Transverse colon (tissue), 4 donors: ENCODE measurements at regions not wholly inside any gene's neighbourhood (a gene's known extent, or its start where the extent isn't known, plus 50 kb on each side); places are given as distances from the start of the nearest gene placed in this dataset.
"Not testable (repeated sequence)": the region's sequence is repeated elsewhere in the genome, so short reads cannot be mapped to it uniquely, and the experiment has no call there.

Experiments
- DNase-seq: peaks from one replicate; pipeline ENCODE4 v3.0.0-alpha.2; 2019
- H3K27ac ChIP-seq, 4 donors: fragments of 200-600 bp; sonication (generic); 2 replicates each; pipeline ENCODE4 v1.5.1; 2016 to 2018; ENCODE audit warnings: inconsistent platforms in 4 of 4
- H3K27me3 ChIP-seq: fragments of 200-600 bp; sonication (generic); 2 replicates; pipeline ENCODE4 v1.5.1; 2017; ENCODE audit warnings: inconsistent platforms
- H3K36me3 ChIP-seq, 4 donors: fragments of 200-600 bp; sonication (generic); 2 replicates each; pipeline ENCODE4 v1.5.1; 2017 to 2019; ENCODE audit warnings: inconsistent platforms in 4 of 4
- H3K4me1 ChIP-seq, 4 donors: fragments of 200-600 bp; sonication (generic); 2 replicates each; pipeline ENCODE4 v1.5.1; 2017 to 2020; ENCODE audit warnings: inconsistent platforms in 4 of 4
- H3K4me3 ChIP-seq, 4 donors: fragments of 200-600 bp; sonication (generic); 1 replicate in 1 of 4; 2 replicates in 3 of 4; pipeline versions ENCODE4 v1.5.1 to v1.6.1; 2017 to 2019; ENCODE audit warnings: inconsistent platforms in 4 of 4
- H3K9me3 ChIP-seq, 2 donors: fragments of 200-600 bp; sonication (generic); 2 replicates each; pipeline ENCODE4 v1.5.1; 2017 to 2019; ENCODE audit warnings: inconsistent platforms in 2 of 2
- CTCF ChIP-seq, 5 experiments: fragments of 200-600 bp in 3 of 5; fragments of 450-650 bp in 2 of 5; sonication (generic) in 3 of 5; IDR thresholded peaks; 1 replicate in 2 of 5; 2 replicates in 3 of 5; pipeline ENCODE4 v1.5.1; 2016 to 2017; ENCODE audit warnings: antibody characterized with exemption in 5 of 5, inconsistent platforms in 3 of 5, mild to moderate bottlenecking in 2 of 5, moderate library complexity in 1 of 5
- EP300 ChIP-seq: sonication (generic); formaldehyde crosslinking; IDR thresholded peaks from one replicate; pipeline ENCODE4 v1.6.1; 2017; ENCODE audit warnings: antibody characterized with exemption, low read depth
- POLR2A ChIP-seq: fragments of 450-650 bp; IDR thresholded peaks from one replicate; pipeline ENCODE4 v1.6.1; 2016; ENCODE audit warnings: antibody characterized with exemption, mild to moderate bottlenecking, moderate library complexity
- POLR2AphosphoS5 ChIP-seq, 3 donors: sonication (generic); formaldehyde crosslinking; IDR thresholded peaks; one replicate each; pipeline ENCODE4 v1.6.1; 2016; ENCODE audit warnings: antibody characterized with exemption in 3 of 3
- WGBS, 2 donors: methylation state at CpG; one replicate each; pipeline ENCODE4 v1.1.5; 2018; ENCODE audit warnings: low coverage in 1 of 2; 5-methylcytosine and 5-hydroxymethylcytosine counted together
- in situ Hi-C, 4 donors: fragments of 200-750 bp; cut with MboI; loops; one replicate each; pipeline versions ENCODE4 v1.15.0 to v1.15.1; 2017; ENCODE audit warnings: low sequenced_read_pairs in 3 of 4, low pct_ligation_motif_present in 1 of 4, low pct_unique_long_range_greater_than_20kb in 1 of 4
- intact Hi-C: fragments of 100-400 bp; cut with DNase I; formaldehyde crosslinking; loops from one replicate; pipeline ENCODE4 v1.15.1; 2023; ENCODE audit warnings: low total_unique reads

GRCh38 chr5:113713051-113713450 is 199.6 kb downstream of the YTHDC2 start:
- Histone ChIP-seq H3K36me3 (no peaks in the 10 kb centered on the region), H3K4me1 (no peaks in the 10 kb centered on the region), H3K27ac (no peak overlapping the region), H3K4me3 (no peak overlapping the region), H3K27me3 (no peaks in the 10 kb centered on the region), H3K9me3 (peaks cover 0 to 6% of the 10 kb centered on the region in 2 donors)
- 67% methylated on average over 1 of the region's 1 CpG for WGBS, 2 donors
- in situ Hi-C loops: no loop called here
- DNase-seq: no peak
- intact Hi-C loops: no loop called here
- TF ChIP-seq POLR2A (no peak), EP300 (no peak), POLR2AphosphoS5 (IDR thresholded peaks at IDR 0.05) (no peak), CTCF (IDR thresholded peaks at IDR 0.05) (no peak)

GRCh38 chr5:113715921-113716320 is 202.4 kb downstream of the YTHDC2 start:
- H3K9me3 ChIP-seq, in situ Hi-C loops, intact Hi-C loops, H3K36me3 ChIP-seq, H3K4me1 ChIP-seq, DNase-seq, H3K27ac ChIP-seq, H3K27me3 ChIP-seq, H3K4me3 ChIP-seq: not testable (repeated sequence)
- WGBS, 2 donors: 60 to 82% methylated on average over 1 to 2 of the region's 2 CpGs

- H3K4me3 ChIP-seq: no peak overlapping the region
- no peaks in the 10 kb centered on the region for H3K36me3 ChIP-seq
- intact Hi-C loops (no loop called here), in situ Hi-C loops (no loop called here)
- no peak for DNase-seq
- H3K4me1 ChIP-seq: no peaks in the 10 kb centered on the region
- H3K27me3 ChIP-seq: no peaks in the 10 kb centered on the region
- 56 to 81% methylated on average over 1 of the region's 1 CpG for WGBS, 2 donors
- H3K27ac ChIP-seq: no peak overlapping the region
- peaks cover 0 to 6% of the 10 kb centered on the region in 2 donors for H3K9me3 ChIP-seq
- TF ChIP-seq EP300 (no peak), POLR2AphosphoS5 (IDR thresholded peaks at IDR 0.05) (no peak), POLR2A (no peak), CTCF (IDR thresholded peaks at IDR 0.05) (no peak)
Observed at GRCh38 chr5:113719549-113719948, 206.1 kb downstream of the YTHDC2 start.

GRCh38 chr5:113721171-113721570 is 207.7 kb downstream of the YTHDC2 start:
- Histone ChIP-seq H3K4me3 (no peak overlapping the region), H3K4me1 (no peaks in the 10 kb centered on the region), H3K27me3 (no peaks in the 10 kb centered on the region), H3K27ac (no peak overlapping the region), H3K36me3 (no peaks in the 10 kb centered on the region), H3K9me3 (peaks cover 0 to 6% of the 10 kb centered on the region in 2 donors)
- WGBS, 2 donors: 34 to 43% methylated on average over 1 to 2 of the region's 2 CpGs
- in situ Hi-C loops (no loop called here), intact Hi-C loops (no loop called here)
- no peak for TF ChIP-seq POLR2AphosphoS5 (IDR thresholded peaks at IDR 0.05)
- TF ChIP-seq POLR2A: no peak
- no peak for TF ChIP-seq EP300
- no peak for TF ChIP-seq CTCF (IDR thresholded peaks at IDR 0.05)
- DNase-seq: no peak

- peak in 2 of 3 donors; percentile 50 to 59 for TF ChIP-seq POLR2AphosphoS5 (IDR thresholded peaks at IDR 0.05)
- TF ChIP-seq EP300: no peak
- no peak for DNase-seq
- Histone ChIP-seq H3K9me3 (no peaks in the 10 kb centered on the region), H3K4me1 (no peaks in the 10 kb centered on the region), H3K36me3 (no peaks in the 10 kb centered on the region), H3K27me3 (no peaks in the 10 kb centered on the region), H3K4me3 (no peak overlapping the region), H3K27ac (no peak overlapping the region)
- intact Hi-C loops (no loop called here), in situ Hi-C loops (no loop called here)
- whole genome bisulfite sequencing, 2 donors: 48 to 65% methylated on average over 3 to 6 of the region's 6 CpGs
Observed at GRCh38 chr5:113723021-113723420, 209.5 kb downstream of the YTHDC2 start.
